Small intestine (tissue), 7 donors: ENCODE measurements at regions not wholly inside any gene's neighbourhood (a gene's known extent, or its start where the extent isn't known, plus 50 kb on each side); places are given as distances from the start of the nearest gene placed in this dataset.
"Not testable (repeated sequence)": the region's sequence is repeated elsewhere in the genome, so short reads cannot be mapped to it uniquely, and the experiment has no call there.

Experiments
- DNase-seq, 2 donors: peaks; one replicate each; pipeline versions ENCODE4 v3.0.0 to v3.0.0-alpha.2; 2013
- FAIRE-seq: peaks from 2 replicates; lab custom pipeline; 2012; peaks lifted over from hg19 to GRCh38; lab: Jason Lieb, UNC
- H3K27ac ChIP-seq, 3 donors: one replicate each; pipeline ENCODE4 v1.5.1; 2013; ENCODE audit warnings: low read length in 2 of 3, mild to moderate bottlenecking in 2 of 3, control low read depth in 1 of 3, inconsistent platforms in 1 of 3, low read depth in 1 of 3, moderate library complexity in 1 of 3
- H3K27me3 ChIP-seq, 3 donors: one replicate each; pipeline ENCODE4 v1.6.1; 2013; ENCODE audit warnings: low read length in 3 of 3, inconsistent platforms in 1 of 3; ENCODE audit not compliant: control insufficient read depth in 3 of 3, insufficient read depth in 3 of 3
- H3K36me3 ChIP-seq, 3 donors: one replicate each; pipeline ENCODE4 v1.6.1; 2013; ENCODE audit warnings: low read length in 3 of 3, inconsistent platforms in 1 of 3, low read depth in 1 of 3, mild to moderate bottlenecking in 1 of 3, moderate library complexity in 1 of 3; ENCODE audit not compliant: control insufficient read depth in 3 of 3, insufficient read depth in 2 of 3
- H3K4me1 ChIP-seq, 3 donors: one replicate each; pipeline ENCODE4 v1.6.1; 2013; ENCODE audit warnings: low read length in 2 of 3, inconsistent platforms in 1 of 3, low read depth in 1 of 3, mild to moderate bottlenecking in 1 of 3, moderate library complexity in 1 of 3; ENCODE audit not compliant: control insufficient read depth in 3 of 3, insufficient read depth in 2 of 3
- H3K4me3 ChIP-seq, 3 donors: one replicate each; pipeline ENCODE4 v1.5.1; 2013; ENCODE audit warnings: low read length in 3 of 3, control low read depth in 1 of 3, inconsistent platforms in 1 of 3, low read depth in 1 of 3, mild to moderate bottlenecking in 1 of 3, moderate library complexity in 1 of 3
- H3K9me3 ChIP-seq, 2 donors: one replicate each; pipeline ENCODE4 v1.6.1; 2013; ENCODE audit warnings: low read depth in 1 of 2, low read length in 1 of 2; ENCODE audit not compliant: control insufficient read depth in 2 of 2, insufficient read depth in 1 of 2
- WGBS, 3 donors: extraction: QIAGEN DNeasy Blood & Tissue Kit; methylation state at CpG; one replicate each; pipeline ENCODE4 v1.1.7; 2013; 5-methylcytosine and 5-hydroxymethylcytosine counted together
- donor health status: healthy with polysubstance abuse.
- donor health status: control.
- donor health status: control.
- donor health status: Bipolar disorder and iron deficiency.
- donor health status: healthy.

GRCh38 chr10:6692103-6692502, 112.0 kb upstream of the PRKCQ start:
- no peaks in the 10 kb centered on the region for H3K9me3 ChIP-seq
- H3K27me3 ChIP-seq = peaks cover 0 to 3% (median 0%) of the 10 kb centered on the region in 3 donors
- no peak overlapping the region for H3K4me3 ChIP-seq
- FAIRE-seq (no peak), DNase-seq (no peak)
- 57 to 83% (median 62%) methylated on average over 2 of the region's 2 CpGs for WGBS, 3 donors
- no peaks in the 10 kb centered on the region for H3K4me1 ChIP-seq
- no peak overlapping the region for H3K27ac ChIP-seq
- H3K36me3 ChIP-seq = no peaks in the 10 kb centered on the region

GRCh38 chr10:6689036-6689435, 109.0 kb upstream of the PRKCQ start:
- Histone ChIP-seq H3K9me3 (no peaks in the 10 kb centered on the region), H3K27me3 (peaks cover 0 to 3% (median 0%) of the 10 kb centered on the region in 3 donors), H3K4me3 (no peak overlapping the region), H3K27ac (no peak overlapping the region), H3K36me3 (no peaks in the 10 kb centered on the region), H3K4me1 (no peaks in the 10 kb centered on the region)
- WGBS, 3 donors = 70 to 83% (median 76%) methylated on average over 5 of the region's 5 CpGs
- no peak for DNase-seq
- no peak for FAIRE-seq

GRCh38 chr10:6680735-6681134, 100.7 kb upstream of the PRKCQ start:
- DNase-seq = no peak
- FAIRE-seq = no peak
- Histone ChIP-seq H3K4me3 (no peak overlapping the region), H3K27me3 (peaks cover 0 to 2% (median 0%) of the 10 kb centered on the region in 3 donors), H3K4me1 (no peaks in the 10 kb centered on the region), H3K36me3 (no peaks in the 10 kb centered on the region), H3K9me3 (no peaks in the 10 kb centered on the region), H3K27ac (no peak overlapping the region)
- WGBS, 3 donors = 67 to 76% (median 74%) methylated on average over 6 of the region's 6 CpGs

- Histone ChIP-seq H3K27me3 (peaks cover 0 to 2% (median 0%) of the 10 kb centered on the region in 3 donors), H3K36me3 (no peaks in the 10 kb centered on the region), H3K4me1 (no peaks in the 10 kb centered on the region), H3K27ac (no peak overlapping the region), H3K9me3 (no peaks in the 10 kb centered on the region), H3K4me3 (no peak overlapping the region)
- DNase-seq (no peak), FAIRE-seq (no peak)
Measured at GRCh38 chr10:6678956-6679355, 98.9 kb upstream of the PRKCQ start.

- no peak overlapping the region for H3K27ac ChIP-seq
- DNase-seq = peak; percentile 54
- no peaks in the 10 kb centered on the region for H3K36me3 ChIP-seq
- H3K9me3 ChIP-seq = no peaks in the 10 kb centered on the region
- 12 to 17% (median 13%) methylated on average over 9 of the region's 9 CpGs for WGBS, 3 donors
- H3K27me3 ChIP-seq = peaks cover 0 to 2% (median 0%) of the 10 kb centered on the region in 3 donors
- H3K4me3 ChIP-seq = no peak overlapping the region
- no peak for FAIRE-seq
- no peaks in the 10 kb centered on the region for H3K4me1 ChIP-seq
Measured at GRCh38 chr10:6678211-6678803, 98.2 kb upstream of the PRKCQ start.

GRCh38 chr10:6677129-6677528, 97.1 kb upstream of the PRKCQ start:
- not testable (repeated sequence) for H3K9me3 ChIP-seq, H3K27me3 ChIP-seq, H3K27ac ChIP-seq, H3K4me3 ChIP-seq, DNase-seq, FAIRE-seq, H3K4me1 ChIP-seq, H3K36me3 ChIP-seq
- WGBS, 3 donors = 78 to 83% (median 79%) methylated on average over 5 of the region's 5 CpGs

GRCh38 chr10:6674291-6674690, 94.2 kb upstream of the PRKCQ start:
- DNase-seq (no peak), FAIRE-seq (no peak)
- H3K4me3 ChIP-seq = no peak overlapping the region
- WGBS, 3 donors = 21 to 46% (median 25%) methylated on average over 3 of the region's 3 CpGs
- no peaks in the 10 kb centered on the region for H3K9me3 ChIP-seq
- H3K36me3 ChIP-seq = no peaks in the 10 kb centered on the region
- H3K4me1 ChIP-seq = no peaks in the 10 kb centered on the region
- peaks cover 0 to 5% (median 0%) of the 10 kb centered on the region in 3 donors for H3K27me3 ChIP-seq
- H3K27ac ChIP-seq = no peak overlapping the region

GRCh38 chr10:6671976-6672375, 91.9 kb upstream of the PRKCQ start:
- Histone ChIP-seq H3K4me1 (no peaks in the 10 kb centered on the region), H3K4me3 (no peak overlapping the region), H3K36me3 (no peaks in the 10 kb centered on the region), H3K9me3 (no peaks in the 10 kb centered on the region), H3K27me3 (peaks cover 0 to 6% (median 0%) of the 10 kb centered on the region in 3 donors), H3K27ac (no peak overlapping the region)
- no peak for FAIRE-seq
- no peak for DNase-seq
- WGBS, 3 donors = 66 to 80% (median 75%) methylated on average over 6 of the region's 6 CpGs
